Activated CD8-positive, alpha-beta memory T cell treated with anti-CD3 and anti-CD28 coated beads for 24 hours (primary cell): ENCODE measurements at regions not wholly inside any gene's neighbourhood (a gene's known extent, or its start where the extent isn't known, plus 50 kb on each side); places are given as distances from the start of the nearest gene placed in this dataset.

Source experiments
- DNase-seq: peaks from one replicate; pipeline ENCODE4 v3.0.0-alpha.2; 2020

DNA sequence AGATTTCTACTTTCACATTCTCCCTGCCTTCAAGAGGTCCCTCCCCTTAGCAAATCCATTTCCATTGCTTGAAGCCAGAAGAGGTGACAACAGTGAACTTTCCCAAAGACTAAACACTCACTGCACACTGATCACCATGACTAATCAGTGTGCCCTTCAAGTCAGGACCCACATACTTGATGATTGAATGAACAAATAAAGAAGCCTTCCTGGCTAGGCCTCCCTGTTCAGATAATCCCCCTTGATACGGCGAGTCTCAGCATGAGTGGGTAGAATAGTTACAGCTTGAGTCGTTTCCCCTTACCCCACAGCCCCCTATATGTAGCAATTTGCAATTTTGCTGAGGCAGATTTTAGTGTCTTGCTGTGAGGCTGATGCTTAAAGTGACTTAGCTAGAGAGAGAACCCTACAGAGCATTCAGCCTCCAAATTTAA, 102.2 kb downstream of the UNC5CL start:
- no peak for DNase-seq

DNA sequence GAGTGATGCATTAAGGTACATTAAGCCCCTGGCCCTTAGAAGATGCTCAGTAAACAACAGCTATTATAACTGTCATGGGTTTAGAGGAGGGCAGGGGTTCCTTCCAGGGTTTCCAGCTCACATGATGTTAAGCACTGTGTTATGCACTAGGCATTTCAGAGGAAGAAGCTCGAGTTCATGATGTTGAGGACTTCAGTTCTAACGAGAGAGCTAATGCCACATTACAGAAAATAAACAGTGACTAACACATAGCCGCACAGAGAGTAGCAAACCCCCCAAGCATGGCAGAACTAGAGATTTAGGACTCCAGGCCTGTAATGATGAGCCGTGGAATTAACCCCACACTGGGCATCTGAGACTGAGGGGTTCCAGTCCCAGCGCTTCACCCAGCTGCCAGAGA, 105.2 kb downstream of the UNC5CL start:
- DNase-seq, result no peak

DNA sequence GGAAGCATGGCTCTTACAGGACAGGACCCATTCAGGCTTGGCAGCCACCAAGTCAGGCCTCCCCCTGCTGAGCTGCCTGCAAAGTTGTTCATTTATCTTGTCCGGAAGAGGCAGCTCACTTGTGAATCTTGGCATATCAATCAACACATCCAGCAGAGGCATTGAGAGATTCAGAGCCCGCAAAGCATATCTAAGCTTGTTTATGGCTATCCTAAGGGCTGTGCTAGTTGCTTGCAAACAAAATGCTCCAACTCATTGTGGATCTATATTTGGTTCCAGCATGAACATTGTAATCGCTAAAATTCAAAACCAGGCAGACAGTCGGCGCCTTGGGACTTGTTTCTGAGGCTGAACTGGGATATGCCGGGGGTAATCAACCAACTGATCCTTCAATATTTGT, 106.1 kb downstream of the UNC5CL start:
- DNase-seq, result peak; percentile 3

- DNase-seq, result no peak
Observed at GRCh38 chr6:40932366-40932765, 106.7 kb downstream of the UNC5CL start.

GRCh38 chr6:40931931-40932330, 107.1 kb downstream of the UNC5CL start:
- no peak for DNase-seq

DNA sequence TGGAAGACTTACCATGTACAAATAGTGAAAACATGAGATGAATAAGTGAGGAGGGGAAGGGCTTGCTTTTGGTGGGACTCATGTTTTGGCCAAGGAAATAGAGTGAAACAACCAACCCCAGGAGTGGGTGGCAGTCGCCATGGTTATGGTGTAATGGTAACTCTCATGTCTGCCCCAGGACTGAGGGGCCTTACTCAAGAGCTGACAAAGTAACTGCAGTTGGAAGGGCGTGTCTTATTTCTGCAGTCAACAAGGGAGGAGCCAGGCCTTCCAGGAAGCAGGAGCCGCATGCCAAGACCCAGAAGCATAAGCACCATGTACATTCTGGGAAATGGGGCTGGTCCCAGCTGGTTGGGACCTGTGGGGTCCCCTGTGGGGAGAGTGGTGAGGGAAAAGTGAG, 108.5 kb downstream of the UNC5CL start:
- DNase-seq, result no peak

GRCh38 chr6:40930045-40930444, 109.0 kb downstream of the UNC5CL start:
- no peak for DNase-seq

DNA sequence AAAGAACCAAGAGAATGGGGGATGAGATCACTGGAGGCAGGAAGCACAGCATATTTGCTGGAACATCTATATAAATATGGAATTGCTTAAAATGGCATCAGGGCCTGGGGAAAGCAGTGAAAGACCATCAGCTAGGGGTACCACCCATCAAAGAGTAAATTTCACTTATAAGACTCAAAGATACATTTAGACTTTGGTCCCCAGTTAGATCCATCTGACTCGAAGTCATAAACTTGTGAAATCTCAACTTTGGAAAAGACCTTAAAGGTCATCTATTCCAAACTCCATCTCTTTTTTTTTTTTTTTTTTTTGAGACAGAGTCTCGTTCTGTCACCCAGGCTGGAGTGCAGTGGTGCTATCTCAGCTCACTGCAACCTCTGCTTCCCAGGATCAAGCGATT, 109.8 kb downstream of the UNC5CL start:
- DNase-seq, result no peak

DNA sequence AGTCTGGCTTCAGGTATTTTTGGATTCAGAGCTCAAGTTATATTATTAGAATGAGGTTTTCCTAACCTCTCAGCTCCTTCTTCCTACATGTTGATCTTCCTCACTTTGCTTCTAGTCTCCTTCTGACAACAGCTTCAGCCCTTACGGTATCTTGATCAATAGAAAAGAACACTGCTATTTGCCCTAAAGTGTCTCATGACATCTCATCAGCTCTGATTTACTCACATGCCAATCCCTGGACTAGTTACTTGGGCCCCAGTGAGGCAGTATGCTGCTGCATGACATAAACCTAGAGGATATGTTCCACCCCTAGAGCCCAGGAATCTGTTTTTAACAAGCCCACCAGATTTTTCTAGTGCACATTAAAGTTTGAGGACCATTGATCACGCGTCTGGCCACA, 110.3 kb downstream of the UNC5CL start:
- no peak for DNase-seq

DNA sequence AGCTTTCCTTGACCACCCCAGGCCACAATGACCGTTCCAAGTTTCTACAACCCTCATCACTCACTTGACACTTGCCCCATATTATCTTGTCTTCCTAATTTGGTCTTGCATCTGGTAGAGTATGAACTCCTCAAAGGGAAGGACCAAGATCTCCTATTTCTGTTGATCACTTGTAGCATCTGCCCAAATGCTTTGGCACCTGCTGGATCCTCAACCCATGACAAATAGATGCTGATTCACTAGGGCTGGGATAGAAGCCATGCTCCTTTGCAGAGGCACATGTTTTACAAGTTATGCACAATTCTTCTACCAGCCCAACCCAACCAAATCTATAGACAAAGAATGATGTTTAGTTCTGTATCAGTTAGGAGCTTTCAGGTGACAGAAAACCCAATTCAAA, 110.7 kb downstream of the UNC5CL start:
- DNase-seq, result no peak

DNA sequence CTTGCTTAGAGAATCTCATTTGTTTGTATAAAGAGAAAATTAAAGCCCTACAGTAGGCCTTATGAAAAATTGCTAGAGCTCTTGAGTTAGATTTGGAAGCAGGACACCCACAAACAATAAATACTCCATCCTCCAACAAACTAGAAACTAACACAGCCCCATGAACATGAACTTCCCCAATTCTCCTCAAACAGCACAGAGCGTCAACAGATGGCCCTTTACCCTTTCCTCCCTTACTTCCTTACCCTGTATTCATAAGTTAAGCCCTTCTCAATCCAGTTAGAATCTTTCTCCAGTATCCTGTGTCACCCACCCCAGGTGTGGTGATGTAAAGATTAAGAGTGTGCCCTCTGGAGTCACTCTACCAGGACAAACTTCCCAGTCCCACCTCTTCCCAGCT, 113.7 kb downstream of the UNC5CL start:
- DNase-seq, result no peak

- no peak for DNase-seq
Observed at GRCh38 chr6:40924839-40925238, 114.2 kb downstream of the UNC5CL start.

GRCh38 chr6:40923880-40924279, 115.1 kb downstream of the UNC5CL start:
- DNase-seq, result peak; percentile 7

DNA sequence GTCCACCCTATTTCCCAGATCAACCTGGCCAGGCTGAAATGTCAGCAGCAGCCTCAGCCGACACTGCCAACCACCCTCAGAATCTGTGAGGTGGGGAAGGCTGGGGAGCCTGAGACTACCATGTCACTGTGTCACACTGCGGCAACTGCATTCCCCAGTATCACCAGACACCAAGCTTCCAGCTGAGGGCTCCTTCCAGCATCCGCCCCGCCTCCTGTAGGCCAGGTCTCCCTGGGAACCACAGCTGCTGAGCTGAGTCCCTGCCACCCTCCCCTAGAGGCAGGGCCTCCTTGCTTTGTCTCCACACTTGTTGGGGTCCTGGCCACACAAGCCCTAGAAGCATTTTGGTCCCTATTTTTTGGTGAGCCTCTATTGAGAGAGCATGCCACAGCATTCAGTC, 115.7 kb downstream of the UNC5CL start:
- peak; percentile 44 for DNase-seq

GRCh38 chr6:40922281-40922680, 116.7 kb downstream of the UNC5CL start:
- DNase-seq, result peak; percentile 5

DNA sequence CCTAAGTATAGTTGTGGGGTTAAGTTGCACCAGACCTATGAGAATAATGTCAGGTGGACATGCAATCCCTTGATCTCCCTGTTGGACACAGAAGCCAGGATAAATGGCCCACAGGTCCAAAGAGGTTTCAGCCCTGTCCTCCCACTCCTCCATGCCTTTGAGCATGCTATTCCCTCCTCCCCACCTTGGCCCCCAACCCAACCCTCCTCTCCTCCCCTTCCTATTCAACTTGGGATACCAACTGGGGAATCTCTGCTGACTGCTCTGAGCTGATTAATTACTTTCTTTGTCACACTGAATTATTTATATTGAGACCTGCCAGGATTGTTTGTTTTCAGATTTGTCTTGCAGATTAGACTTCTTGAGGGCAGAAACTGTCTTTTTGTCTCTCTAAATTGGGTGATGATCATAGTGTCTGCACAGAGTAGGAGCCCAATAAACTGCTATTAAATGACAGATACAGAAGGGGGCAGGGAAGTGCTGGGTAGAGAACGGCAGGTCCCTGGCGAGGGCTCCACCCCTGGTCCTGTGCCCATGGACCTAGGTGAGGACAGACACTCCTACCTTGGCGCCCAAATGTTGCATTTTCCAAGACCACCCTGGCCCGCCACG, 120.9 kb downstream of the UNC5CL start:
- DNase-seq, result no peak

- DNase-seq, result no peak
Observed at GRCh38 chr6:40917603-40918002, 121.4 kb downstream of the UNC5CL start.

DNA sequence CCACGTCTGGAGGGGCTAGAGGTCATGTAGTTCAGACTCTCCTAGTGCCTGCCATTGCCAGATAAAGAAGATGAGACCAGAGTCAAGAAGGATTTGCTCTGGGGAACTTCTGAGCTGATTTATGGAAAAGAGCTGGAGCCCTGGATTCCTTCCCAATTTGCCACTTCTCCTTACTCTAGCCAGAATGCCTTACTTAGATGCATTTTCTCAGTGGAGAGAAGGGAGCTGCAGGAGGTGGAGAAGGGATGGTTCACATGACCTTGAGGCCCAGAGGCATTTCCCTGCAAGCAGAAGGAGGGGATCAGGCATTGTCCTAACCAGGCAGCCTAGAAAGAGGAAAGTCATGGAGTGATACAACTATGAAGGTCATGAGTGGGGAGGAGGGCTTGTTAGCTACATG, 122.2 kb downstream of the UNC5CL start:
- DNase-seq, result no peak

- DNase-seq, result no peak
Observed at GRCh38 chr6:40915165-40915564, 123.9 kb downstream of the UNC5CL start.

DNA sequence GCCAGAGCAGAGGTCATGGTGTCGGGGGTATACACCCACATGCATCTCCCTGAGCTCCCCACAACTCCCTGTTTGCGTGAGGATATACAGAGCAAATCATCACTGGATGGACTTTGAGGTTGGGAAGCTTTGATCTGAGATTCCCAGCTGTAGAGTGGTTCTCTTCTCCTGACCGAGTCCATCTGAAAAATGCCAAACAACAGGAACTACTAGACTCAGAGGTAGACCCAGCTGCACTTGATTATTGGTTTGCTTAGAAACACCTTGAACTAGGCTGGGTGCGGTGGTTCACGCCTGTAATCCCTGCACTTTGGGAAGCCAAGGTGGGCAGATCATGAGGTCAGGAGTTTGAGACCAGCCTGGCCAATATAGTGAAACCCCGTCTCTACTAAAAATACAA, 125.0 kb downstream of the UNC5CL start:
- no peak for DNase-seq

DNA sequence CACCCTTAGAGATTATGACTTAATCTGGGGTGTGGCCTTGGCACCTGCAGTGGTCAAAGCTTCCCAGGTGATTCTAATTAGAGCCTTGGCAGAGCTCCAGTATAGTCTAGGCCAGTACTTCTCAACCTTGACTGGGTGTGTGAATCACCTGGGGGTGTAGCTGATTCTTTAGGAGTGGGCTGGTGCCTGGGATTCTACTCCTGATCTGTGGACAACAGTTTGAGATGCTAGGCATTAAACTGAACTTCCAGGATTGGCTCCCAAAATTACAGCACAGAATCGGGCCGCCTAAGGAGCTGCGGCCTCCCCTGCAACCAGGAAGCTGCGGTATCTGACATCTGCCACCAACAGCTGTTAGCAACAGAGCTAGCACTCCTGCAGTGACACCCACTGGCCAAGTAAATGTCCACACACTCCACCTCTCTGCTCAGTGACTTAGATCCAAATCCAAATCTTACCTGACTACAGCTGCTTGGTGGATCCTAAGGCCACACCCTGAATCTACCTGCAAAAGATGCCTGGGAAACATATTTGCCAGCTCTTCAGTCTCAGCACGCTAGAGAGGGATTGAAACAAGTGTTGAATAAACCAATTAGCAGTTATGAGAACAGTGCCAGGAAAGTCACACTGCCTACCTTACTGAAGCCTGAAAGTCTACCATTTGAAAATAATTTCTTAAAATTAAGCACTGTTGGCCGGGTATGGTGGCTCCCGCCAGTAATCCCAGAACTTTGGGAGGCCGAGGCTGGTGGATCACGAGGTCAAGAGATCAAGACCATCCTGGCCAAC, 126.7 kb downstream of the UNC5CL start:
- no peak for DNase-seq

DNA sequence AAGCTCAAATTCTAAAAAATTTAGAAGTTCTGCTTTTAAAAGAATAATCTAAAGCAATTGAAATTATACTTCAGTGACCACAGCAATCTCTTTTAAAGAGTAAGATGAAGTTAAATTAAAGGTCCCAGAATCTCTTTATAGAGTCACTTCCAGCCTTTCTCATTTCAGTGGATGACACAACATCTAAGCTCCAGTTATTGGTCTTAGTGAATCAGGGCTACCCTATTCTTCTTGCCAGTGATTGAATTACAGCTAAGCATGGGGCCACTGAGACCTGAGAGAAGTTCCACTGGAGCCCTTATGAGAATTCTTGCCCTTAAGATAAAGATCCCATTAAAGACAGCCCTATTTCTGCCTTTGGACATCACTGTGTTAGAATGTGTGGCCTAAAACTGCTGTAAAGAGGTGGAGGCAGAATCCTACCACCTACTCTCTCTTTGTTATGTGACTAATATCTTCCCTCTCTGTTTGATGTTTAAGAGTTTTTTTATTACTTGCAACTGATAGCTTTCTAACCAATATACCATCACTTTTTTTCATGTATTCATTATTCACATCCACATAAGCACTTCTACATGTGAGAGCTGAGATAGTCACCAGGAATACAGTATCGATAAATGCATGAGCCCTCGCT, 128.6 kb downstream of the UNC5CL start:
- DNase-seq, result no peak

DNA sequence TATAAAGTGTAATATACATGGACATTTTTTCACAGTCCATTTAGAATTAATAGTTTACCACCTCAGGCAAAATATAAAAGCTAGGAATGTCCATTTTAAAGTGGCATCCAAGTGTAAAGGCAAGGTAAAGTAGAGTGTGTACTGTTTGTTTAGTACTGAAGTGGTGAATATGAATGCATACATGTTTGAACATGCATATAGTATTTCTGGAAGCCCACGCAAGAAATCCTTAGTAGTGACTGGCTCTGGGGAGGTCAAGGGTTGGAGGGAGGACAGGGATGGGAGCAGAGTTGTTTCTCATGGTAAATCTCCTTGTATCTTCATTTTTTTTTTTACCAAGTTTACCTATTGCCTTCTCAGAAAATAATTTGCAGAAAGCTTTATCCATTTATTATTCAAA, 129.2 kb downstream of the UNC5CL start:
- DNase-seq, result no peak

- no peak for DNase-seq
Observed at GRCh38 chr6:40907198-40907701, 131.8 kb downstream of the UNC5CL start.
